ENCODE measurements at regions not wholly inside any gene's neighbourhood (a gene's known extent, or its start where the extent isn't known, plus 50 kb on each side); places are given as distances from the start of the nearest gene placed in this dataset.

DNA sequence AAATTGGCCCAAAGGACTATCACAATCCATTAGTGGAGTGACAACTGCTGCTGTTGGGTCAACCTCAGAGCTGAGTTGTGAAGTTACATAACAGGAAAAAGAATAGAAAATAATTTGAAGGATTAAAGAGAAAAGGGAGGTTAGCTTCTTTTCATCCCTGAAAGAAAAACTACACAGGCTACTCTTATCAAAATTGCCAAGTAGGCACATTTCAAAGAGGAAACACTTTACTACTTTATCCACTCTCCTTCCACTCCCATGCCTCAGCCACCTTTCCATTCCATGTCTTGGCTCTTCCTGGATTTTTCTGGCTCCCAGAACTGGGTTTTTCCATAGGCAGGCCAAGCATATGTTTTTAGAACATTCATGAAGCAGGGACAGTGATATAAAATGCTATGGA, 384.0 kb upstream of the RORA start:
- DNase-seq (ENCODE audit: low read depth, low spot score): no peak
- H3K27ac Mint-ChIP-seq (ENCODE audit: unreplicated experiment): no peak overlapping the region
- TF ChIP-seq, protein P1, sequence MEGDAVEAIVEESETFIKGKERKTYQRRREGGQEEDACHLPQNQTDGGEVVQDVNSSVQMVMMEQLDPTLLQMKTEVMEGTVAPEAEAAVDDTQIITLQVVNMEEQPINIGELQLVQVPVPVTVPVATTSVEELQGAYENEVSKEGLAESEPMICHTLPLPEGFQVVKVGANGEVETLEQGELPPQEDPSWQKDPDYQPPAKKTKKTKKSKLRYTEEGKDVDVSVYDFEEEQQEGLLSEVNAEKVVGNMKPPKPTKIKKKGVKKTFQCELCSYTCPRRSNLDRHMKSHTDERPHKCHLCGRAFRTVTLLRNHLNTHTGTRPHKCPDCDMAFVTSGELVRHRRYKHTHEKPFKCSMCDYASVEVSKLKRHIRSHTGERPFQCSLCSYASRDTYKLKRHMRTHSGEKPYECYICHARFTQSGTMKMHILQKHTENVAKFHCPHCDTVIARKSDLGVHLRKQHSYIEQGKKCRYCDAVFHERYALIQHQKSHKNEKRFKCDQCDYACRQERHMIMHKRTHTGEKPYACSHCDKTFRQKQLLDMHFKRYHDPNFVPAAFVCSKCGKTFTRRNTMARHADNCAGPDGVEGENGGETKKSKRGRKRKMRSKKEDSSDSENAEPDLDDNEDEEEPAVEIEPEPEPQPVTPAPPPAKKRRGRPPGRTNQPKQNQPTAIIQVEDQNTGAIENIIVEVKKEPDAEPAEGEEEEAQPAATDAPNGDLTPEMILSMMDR (conservative IDR thresholded peaks at IDR 0.05): no peak
- peaks cover 8% of the 10 kb centered on the region for H3K9me3 Mint-ChIP-seq
- no peaks in the 10 kb centered on the region for H3K4me1 Mint-ChIP-seq
- H3K4me3 Mint-ChIP-seq: no peak overlapping the region
- H3K27me3 Mint-ChIP-seq (ENCODE audit: low read depth): peaks cover 18% of the 10 kb centered on the region
- H3K36me3 Mint-ChIP-seq (ENCODE audit: low read depth): no peaks in the 10 kb centered on the region

DNA sequence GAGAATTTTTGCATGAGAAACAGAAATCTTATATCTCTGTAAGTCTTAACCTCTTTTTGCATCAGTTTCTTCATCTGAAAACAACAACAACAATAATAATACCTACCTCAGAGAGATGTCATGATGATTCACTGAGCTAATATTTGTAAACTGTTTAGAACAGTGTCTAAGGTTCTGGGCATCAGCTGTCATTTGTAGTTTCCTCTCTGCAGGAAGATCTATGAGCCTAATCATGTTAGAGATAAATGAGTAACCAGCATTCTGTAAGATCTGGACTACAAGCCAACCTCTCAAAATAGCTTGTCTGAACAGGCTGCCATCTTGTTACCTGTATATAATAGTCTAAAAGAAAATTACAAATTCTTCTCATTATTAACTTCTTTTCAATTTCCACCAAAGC, 383.0 kb upstream of the RORA start:
- TF ChIP-seq, protein P1 (conservative IDR thresholded peaks at IDR 0.05): no peak
- H3K27ac Mint-ChIP-seq (ENCODE audit: unreplicated experiment): no peak overlapping the region
- no peaks in the 10 kb centered on the region for H3K36me3 Mint-ChIP-seq (ENCODE audit: low read depth)
- no peak for DNase-seq (ENCODE audit: low read depth, low spot score)
- H3K27me3 Mint-ChIP-seq (ENCODE audit: low read depth): peaks cover 18% of the 10 kb centered on the region
- H3K9me3 Mint-ChIP-seq: peaks cover 8% of the 10 kb centered on the region
- no peaks in the 10 kb centered on the region for H3K4me1 Mint-ChIP-seq
- no peak overlapping the region for H3K4me3 Mint-ChIP-seq

GRCh38 chr15:61605343-61605742, 376.2 kb upstream of the RORA start:
- H3K4me1 Mint-ChIP-seq: no peaks in the 10 kb centered on the region
- no peaks in the 10 kb centered on the region for H3K9me3 Mint-ChIP-seq
- TF ChIP-seq, protein P1 (conservative IDR thresholded peaks at IDR 0.05): no peak
- no peak overlapping the region for H3K27ac Mint-ChIP-seq (ENCODE audit: unreplicated experiment)
- H3K4me3 Mint-ChIP-seq: no peak overlapping the region
- H3K27me3 Mint-ChIP-seq (ENCODE audit: low read depth): peaks cover 3% of the 10 kb centered on the region
- no peaks in the 10 kb centered on the region for H3K36me3 Mint-ChIP-seq (ENCODE audit: low read depth)
- DNase-seq (ENCODE audit: low read depth, low spot score): no peak

DNA sequence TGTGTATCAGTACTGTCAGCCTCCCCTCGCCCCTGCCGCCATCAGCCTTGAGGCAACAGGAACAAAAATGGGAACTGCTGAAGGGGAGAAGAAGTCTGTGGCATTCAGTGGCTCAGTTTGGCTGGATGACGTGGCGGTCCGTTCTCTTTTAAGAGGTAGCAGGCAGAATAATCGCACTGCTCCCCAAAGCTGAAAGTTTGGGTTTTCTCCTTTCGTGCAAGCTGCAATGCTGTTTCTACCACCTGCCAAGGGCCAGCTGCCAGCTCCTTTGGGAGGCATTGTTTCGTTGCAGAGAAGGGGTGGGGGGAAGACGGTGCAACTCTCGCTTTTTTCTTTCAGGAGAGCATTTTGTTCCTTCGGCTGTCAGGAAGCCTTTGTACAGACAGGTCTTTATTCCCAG, 369.6 kb upstream of the RORA start:
- DNase-seq (ENCODE audit: low read depth, low spot score): no peak
- Mint-ChIP-seq H3K9me3 (no peaks in the 10 kb centered on the region), H3K36me3 (ENCODE audit: low read depth) (no peaks in the 10 kb centered on the region), H3K4me3 (no peak overlapping the region), H3K27me3 (ENCODE audit: low read depth) (peaks cover 2% of the 10 kb centered on the region), H3K27ac (ENCODE audit: unreplicated experiment) (no peak overlapping the region), H3K4me1 (peaks cover 8% of the 10 kb centered on the region)
- TF ChIP-seq, protein P1 (conservative IDR thresholded peaks at IDR 0.05): no peak

DNA sequence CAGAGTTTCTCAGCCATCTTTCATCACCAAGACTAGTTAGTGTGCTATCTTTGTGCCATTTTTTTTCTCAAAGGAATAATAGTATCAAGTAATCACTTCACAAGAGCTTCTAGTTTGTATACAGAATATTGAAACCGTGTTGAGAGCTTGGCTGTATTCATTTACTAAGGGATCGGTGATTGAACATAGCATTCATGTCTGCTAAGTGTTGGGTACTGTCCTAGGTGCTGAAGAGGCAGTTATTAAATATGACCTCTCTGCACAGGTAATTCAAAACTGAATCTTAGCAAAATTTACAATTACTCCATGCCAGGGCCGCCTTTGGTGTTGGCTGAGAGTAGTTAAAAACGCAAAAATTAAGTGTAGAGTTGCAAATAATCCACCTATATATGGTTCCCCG, 355.3 kb upstream of the RORA start:
- no peak for DNase-seq (ENCODE audit: low read depth, low spot score)
- H3K27ac Mint-ChIP-seq (ENCODE audit: unreplicated experiment): no peak overlapping the region
- peaks cover 2% of the 10 kb centered on the region for H3K27me3 Mint-ChIP-seq (ENCODE audit: low read depth)
- no peak overlapping the region for H3K4me3 Mint-ChIP-seq
- H3K9me3 Mint-ChIP-seq: peaks cover 6% of the 10 kb centered on the region
- TF ChIP-seq, protein P1 (conservative IDR thresholded peaks at IDR 0.05): no peak
- no peaks in the 10 kb centered on the region for H3K4me1 Mint-ChIP-seq
- no peaks in the 10 kb centered on the region for H3K36me3 Mint-ChIP-seq (ENCODE audit: low read depth)

- Mint-ChIP-seq H3K9me3 (peaks cover 6% of the 10 kb centered on the region), H3K36me3 (ENCODE audit: low read depth) (no peaks in the 10 kb centered on the region), H3K4me3 (no peak overlapping the region), H3K4me1 (no peaks in the 10 kb centered on the region), H3K27ac (ENCODE audit: unreplicated experiment) (no peak overlapping the region), H3K27me3 (ENCODE audit: low read depth) (peaks cover 2% of the 10 kb centered on the region)
- TF ChIP-seq, protein P1 (conservative IDR thresholded peaks at IDR 0.05): no peak
- DNase-seq (ENCODE audit: low read depth, low spot score): no peak
Observed at GRCh38 chr15:61582092-61582491, 353.0 kb upstream of the RORA start.
